Right forelimb (tissue), 1 donor: ENCODE measurements at regions not wholly inside any gene's neighbourhood (a gene's known extent, or its start where the extent isn't known, plus 50 kb on each side); places are given as distances from the start of the nearest gene placed in this dataset.

Source experiments
- DNase-seq: peaks from one replicate; pipeline ENCODE4 v3.0.0-alpha.2; 2018

GRCh38 chr14:104277416-104278213, 139.2 kb downstream of the KIF26A start:
- DNase-seq, result peak; percentile 37

DNA sequence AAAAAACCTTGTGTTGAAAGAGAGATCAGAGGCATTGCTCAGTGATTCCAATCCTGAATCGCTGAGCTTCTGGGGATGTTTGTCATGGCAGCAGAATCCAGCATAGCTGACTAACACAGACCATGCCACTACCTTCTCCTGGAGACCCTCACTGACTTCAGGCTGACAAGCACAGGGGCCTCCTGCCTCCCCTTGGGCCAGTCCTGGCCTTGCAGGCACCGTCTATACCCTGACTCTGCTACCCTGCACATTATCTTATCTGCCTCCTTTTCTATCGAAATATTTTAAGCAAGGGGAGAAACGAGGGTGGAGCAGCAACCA, 139.8 kb downstream of the KIF26A start:
- DNase-seq, result peak; percentile 16

GRCh38 chr14:104280085-104280901, 141.9 kb downstream of the KIF26A start:
- DNase-seq, result peak; percentile 24

- peak; percentile 32 for DNase-seq
Measured at GRCh38 chr14:104280902-104281767, 142.7 kb downstream of the KIF26A start.

DNA sequence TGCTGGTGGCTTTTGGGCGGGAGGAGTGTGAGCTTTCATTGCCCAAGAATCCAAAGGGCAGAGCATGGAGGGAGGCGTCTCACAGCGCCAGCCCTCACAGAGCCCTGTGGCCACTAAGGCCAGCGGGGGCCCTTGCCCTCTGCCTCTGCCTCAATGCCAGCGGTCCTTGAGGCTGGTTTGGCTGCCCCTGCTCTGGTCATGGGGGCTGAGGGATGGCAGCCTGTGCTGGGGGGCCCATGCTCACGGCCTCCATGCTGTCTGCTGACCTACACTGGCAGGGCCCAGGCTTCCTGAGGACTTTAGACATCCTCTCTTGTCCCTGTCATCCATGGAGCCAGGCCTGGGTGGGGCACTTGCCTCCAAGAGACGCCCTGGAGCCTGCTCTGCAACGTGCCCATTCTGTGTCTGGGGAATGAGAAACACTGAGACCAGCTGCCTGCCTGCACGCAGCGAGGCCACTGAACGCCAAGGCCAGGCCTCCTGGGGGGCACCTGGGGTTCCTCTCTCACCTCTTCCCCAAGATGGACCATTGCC, 143.4 kb downstream of the KIF26A start:
- peak; percentile 33 for DNase-seq

DNA sequence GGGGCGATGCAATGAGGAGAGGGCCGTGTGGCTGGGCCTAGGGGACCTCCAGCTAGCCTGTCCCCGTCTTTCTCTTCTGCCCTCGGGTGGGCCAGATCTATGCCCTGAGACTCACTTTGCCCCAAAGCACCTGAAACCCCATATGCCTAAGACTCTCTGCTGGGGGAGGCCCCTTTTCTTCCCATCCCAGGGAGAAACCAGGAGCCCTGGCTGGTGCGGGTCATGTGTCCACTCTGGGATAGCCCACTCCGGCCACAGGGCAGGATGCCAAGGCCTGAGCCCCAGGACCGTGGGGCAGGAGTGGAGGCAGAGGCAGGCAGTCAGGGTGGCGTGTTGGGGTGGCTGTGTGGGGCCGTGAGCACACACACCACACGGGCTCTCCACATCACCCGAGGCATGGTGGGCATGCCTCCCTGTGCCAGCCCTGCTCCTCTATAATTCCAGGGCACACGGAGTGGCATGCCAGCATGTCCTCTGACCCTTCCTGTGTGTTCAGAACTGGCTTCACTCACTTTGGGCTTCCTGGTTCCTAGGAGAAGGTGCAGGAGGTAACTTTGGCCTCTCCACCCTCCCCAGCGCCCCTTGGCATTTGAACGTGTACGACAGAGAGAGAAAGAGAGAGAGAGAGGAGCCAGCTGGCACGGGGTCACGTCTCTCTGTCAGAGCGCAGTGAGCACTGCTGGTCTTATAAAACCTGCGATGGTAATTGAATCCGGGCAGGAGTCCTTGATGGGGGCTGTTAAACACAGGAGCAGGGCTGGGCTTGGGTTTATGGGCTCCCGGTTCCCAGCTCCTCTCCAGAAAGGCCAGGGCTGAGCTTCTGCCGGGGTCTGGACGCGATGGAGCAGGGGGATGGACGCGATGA, 144.2 kb downstream of the KIF26A start:
- DNase-seq, result peak; percentile 37

DNA sequence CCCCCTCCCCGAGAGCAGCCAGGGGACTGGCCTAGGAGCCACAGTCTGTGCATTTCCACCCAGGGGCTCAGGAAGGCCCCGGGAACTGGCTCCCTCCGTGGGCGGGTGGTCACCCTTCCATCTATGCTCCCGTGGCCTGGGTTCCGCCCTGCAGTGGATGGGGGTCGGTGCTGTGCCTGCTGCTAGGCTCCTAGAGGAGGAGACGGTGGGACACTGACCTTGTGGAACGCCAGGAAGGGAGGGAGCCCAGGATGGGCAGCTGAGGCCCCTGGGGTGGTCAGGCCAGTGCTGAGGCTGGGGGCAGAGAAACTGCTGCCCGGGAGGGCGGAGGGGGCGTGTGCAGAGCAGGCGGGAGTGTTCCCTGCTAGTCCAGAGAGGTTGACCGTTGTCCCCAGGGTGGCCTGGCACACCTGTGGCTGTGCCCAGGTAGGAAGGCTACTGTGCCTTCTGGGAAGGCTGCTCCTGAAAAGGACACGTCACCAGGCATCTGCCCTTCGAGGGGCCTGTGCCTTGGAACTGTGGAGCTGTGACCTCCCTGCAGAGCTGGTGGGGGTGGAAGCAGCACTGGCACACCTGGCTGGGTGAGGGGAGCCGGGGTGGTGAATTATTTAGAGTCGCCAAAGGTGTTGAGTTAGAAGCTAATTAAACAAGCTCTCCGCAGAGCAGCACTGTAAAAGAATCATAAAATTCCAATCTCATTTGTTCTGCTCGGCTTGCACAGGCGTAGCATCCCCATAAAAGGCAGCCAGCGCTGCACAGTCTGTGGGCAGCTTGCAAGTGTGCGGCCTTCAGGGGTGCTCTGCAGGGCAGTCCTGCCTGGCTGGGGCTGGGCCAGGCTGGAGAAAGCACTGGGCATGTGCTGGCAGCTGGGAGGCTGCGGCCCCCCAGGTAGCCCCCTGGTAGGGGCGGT, 145.1 kb downstream of the KIF26A start:
- DNase-seq, result peak; percentile 33

GRCh38 chr14:104284107-104284592, 145.8 kb downstream of the KIF26A start:
- peak; percentile 42 for DNase-seq

DNA sequence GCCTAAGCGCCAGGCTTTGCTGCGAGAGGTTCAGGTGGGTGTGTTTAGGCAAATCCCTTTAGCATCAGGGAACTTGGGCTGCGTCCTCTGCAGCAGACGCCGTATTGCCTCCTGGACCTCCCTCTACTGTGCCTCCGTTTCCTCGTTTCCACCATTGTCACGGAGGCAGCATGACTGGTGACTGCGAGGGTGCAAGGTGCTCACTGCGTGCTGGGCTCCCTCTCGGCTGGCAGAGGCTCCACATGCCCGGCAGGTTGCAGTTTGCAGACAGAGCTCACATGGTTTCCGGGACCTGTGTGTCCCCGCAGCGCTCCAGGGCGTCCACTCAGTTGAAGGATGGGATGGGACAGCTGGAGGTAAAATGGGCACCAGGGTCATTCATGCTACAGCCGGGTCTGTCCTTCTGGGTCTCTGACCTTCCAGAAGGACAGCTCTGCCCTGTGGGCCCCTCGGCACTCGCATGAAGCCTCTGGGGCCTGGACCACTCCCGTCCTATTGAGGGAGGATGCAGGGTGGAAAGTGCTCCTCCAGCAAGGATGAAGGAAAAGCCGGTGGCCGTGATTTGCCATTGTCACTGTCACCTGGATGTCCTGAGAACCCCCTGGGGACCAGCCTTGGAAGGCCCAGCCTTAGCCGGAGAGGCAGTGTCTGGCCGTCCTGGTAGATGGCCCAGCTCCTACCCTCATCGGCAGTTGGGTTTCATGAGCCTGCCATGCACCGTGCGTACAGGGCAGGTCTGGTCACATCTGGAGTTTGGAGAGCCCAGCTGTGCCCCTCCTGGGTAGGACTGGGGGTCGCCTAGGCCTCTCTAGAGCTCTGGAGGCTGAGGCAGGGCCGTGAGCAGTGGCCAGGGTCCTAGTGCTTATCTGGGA, 146.5 kb downstream of the KIF26A start:
- peak; percentile 26 for DNase-seq

DNA sequence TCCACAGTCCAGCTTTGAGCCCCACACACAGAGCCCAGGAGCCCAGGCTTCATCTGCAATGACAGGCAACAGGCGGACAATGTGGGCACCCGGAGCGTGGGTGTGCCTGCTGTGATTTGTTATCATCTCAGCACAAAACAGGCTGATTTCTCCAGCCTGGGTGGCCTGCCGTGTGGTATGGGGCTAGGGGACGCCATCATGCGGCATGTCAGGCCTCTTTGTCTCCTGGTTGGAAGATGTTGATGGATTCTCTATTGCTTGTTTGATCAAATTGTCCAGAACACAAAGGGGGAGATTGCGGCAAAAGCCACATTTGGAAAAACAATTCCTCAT, 147.1 kb downstream of the KIF26A start:
- DNase-seq, result no peak

- no peak for DNase-seq
Measured at GRCh38 chr14:104286086-104286485, 147.7 kb downstream of the KIF26A start.

- no peak for DNase-seq
Measured at GRCh38 chr14:104286496-104286895, 148.1 kb downstream of the KIF26A start.

DNA sequence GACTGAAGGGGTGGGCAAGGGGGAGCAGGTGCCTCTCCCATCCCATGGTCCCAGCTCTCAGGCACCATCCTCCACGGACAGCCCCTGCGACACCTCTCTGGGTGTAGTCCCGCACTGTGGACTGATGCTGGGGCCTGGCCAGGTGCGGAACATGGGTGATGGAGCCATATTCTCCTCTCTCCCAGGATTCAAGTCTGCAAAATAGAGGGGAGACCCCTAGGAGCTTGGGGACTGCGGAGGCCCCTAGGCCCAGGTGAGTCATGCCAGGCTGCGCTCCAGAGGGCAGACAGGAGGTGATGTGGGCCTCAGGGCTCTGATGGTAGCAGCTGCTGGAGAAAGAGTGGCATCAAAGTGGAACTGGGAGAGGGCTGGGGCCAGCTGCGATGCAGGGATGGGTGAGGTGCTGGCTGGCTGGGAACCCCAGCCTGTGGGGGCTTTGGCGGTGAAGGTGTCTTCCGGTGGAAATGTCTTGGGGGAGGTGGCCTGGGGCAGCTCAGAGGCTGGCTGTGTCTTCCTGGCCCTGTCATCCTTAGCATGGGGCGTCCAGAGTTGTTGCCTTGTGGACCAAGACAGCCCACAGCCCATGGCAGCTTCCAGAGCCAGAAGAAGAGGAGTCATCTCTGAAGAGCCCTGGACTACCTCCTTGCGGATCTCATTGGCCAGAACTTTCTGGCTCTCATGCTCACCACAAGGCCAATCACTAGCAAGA, 149.1 kb downstream of the KIF26A start:
- peak; percentile 37 for DNase-seq

GRCh38 chr14:104288272-104288671, 149.9 kb downstream of the KIF26A start:
- peak; percentile 10 for DNase-seq

DNA sequence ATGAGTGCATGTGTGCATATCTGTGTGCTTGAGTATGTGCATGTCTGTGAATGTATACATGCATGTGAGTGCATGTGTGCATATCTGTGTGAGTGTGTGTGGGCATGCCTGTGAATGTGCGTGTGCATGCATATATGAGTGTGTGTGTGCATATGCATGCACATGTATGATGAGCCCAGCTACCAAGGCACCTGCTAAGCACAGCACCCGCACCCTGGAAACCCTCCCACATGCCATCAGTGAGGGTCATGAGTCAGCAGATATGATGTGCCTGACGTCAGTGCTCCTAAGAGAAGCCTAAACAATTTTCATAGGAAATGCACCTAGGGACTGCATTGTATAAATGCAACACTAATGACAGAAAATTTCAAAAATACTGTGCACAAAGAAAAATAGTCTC, 151.1 kb downstream of the KIF26A start:
- DNase-seq, result peak; percentile 10

DNA sequence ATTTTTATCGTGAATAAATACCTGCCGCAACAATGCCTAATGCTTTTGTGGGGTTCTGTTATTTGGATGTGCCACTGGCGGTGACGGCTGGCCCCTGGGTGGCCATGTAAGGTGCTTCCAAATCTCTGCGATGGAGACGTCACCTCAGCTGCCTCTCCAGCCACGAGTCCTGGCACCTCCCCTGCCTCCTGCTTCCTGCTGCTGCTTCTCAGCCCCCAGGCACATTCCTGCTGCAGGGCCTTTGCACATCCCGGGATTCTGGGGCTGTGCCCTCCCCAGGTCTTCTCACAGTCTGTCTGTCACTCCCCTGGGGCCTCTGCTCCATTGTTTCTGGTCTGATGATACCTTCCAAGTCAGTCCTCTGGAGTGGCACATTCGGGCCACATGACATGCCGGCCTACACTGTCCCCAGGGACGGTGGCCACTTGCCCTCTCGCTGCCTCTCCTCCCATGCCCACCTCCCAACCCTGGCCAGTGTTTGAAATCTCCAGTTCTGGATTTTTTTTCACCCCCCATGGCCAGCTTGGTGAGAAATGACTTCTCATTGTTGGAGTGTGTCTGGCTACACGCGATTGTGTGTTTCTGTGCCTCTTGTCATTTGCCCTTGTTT, 151.8 kb downstream of the KIF26A start:
- DNase-seq, result peak; percentile 15

DNA sequence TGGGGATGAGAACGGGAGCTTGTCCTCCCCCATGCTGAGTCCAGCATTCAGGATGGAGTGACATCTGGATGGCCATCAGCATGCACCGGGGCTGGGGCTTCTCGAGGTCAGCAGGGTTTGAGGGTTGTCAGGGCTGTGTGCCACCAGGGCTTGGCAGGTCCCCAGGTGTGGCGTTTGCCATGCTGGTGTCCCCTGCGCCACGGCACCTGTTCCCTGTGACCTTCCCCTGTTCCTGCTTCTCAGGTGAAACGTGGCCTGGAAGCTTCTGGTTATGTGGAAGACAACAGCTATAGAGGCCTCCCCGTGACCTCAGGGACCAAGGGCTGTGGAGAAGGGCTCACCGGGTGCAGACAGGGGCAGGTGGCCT, 152.4 kb downstream of the KIF26A start:
- DNase-seq, result no peak

DNA sequence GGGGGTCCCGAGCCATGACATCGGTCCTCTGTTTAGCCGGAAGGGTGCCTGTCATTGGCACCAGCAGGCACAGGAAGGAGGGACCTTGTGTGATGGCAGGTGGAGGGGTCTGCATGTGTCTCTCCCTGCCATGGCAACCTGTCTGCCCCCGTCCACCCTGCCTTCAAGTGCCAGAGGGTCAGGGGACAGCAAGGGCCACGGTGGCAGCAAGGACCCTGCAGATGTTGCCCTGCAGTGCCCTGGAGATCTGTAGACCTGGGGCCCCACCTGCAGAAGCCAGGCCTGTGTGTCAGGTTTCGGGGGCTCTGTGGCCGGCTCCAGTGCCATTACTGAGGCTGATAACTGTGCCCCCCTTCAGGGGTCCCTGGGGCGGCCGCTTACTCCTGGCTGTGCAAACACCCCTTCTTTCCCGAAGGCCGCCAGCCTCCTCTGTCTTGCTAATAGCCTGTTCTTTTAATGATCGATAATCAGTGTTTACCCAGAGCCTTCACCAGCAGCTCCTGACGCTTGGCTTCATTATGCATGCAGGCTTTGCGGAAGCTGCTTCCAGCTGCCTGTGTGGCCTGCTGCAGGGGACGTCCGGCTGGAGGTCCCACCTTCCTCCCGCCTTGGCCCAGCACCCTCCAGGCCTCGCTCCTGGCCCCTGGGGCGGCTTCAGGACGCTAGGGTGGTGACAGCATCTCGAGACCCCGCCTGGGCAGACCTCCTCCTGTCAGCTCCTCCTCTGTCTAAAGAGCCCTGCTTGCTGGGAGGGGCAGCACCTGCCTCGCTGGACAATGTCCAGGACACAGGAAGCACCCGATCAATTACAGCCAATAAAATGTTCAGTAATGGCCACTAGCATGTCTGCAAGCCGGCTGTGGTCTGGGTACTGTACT, 153.0 kb downstream of the KIF26A start:
- DNase-seq, result no peak
